ENCODE measurements at regions not wholly inside any gene's neighbourhood (a gene's known extent, or its start where the extent isn't known, plus 50 kb on each side); places are given as distances from the start of the nearest gene placed in this dataset.

- TF ChIP-seq CTCF (IDR thresholded peaks at IDR 0.05) (no peak), POLR2A (IDR thresholded peaks at IDR 0.05) (no peak)
These were observed 388.0 kb upstream of the TBL1XR1 start for GRCh38 chr3:177585271-177585670.
